ENCODE measurements at regions not wholly inside any gene's neighbourhood (a gene's known extent, or its start where the extent isn't known, plus 50 kb on each side); places are given as distances from the start of the nearest gene placed in this dataset.

DNA sequence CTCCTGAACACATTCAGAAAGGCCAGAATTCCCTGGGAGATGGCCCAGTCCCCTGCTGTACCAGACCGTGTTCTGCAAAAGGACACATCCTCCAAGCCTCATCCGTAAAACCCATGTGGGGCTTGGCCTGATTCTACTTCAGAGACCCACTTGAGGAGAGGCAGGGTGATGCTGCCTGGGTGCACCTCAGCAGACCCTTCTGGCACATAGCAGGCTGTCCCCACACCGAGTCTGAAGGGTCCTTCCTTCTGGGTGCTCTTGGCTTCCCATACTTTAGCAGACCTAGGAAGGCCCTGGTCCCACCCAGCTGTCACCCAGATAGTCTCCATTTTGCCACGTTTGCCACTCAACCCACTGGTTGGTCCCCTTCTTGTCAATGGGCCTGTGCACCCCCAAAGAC is 270.1 kb upstream of the AGTR2 start:
- no peak for ATAC-seq
- ChIA-PET CTCF (no interaction called here), POLR2A (no interaction called here)
- Mint-ChIP-seq H3K27ac (no peak overlapping the region), H3K27me3 (ENCODE audit: low read depth) (peaks cover 4% of the 10 kb centered on the region), H3K36me3 (peaks cover 29% of the 10 kb centered on the region), H3K4me1 (no peaks in the 10 kb centered on the region), H3K9me3 (no peaks in the 10 kb centered on the region), H3K4me3 (no peak overlapping the region)
- no peak for DNase-seq (ENCODE audit: low spot score)
- TF ChIP-seq, protein P1, sequence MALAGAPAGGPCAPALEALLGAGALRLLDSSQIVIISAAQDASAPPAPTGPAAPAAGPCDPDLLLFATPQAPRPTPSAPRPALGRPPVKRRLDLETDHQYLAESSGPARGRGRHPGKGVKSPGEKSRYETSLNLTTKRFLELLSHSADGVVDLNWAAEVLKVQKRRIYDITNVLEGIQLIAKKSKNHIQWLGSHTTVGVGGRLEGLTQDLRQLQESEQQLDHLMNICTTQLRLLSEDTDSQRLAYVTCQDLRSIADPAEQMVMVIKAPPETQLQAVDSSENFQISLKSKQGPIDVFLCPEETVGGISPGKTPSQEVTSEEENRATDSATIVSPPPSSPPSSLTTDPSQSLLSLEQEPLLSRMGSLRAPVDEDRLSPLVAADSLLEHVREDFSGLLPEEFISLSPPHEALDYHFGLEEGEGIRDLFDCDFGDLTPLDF (CRISPR knock-in tag; IDR thresholded peaks at IDR 0.05): no peak
- TF ChIP-seq NR2C2 (CRISPR knock-in tag; IDR thresholded peaks at IDR 0.05): no peak
- TF ChIP-seq, protein P2, sequence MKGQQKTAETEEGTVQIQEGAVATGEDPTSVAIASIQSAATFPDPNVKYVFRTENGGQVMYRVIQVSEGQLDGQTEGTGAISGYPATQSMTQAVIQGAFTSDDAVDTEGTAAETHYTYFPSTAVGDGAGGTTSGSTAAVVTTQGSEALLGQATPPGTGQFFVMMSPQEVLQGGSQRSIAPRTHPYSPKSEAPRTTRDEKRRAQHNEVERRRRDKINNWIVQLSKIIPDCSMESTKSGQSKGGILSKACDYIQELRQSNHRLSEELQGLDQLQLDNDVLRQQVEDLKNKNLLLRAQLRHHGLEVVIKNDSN (CRISPR knock-in tag; IDR thresholded peaks at IDR 0.05): no peak
- TF ChIP-seq ETV6 (CRISPR knock-in tag; IDR thresholded peaks at IDR 0.05): no peak
- TF ChIP-seq, protein P3, sequence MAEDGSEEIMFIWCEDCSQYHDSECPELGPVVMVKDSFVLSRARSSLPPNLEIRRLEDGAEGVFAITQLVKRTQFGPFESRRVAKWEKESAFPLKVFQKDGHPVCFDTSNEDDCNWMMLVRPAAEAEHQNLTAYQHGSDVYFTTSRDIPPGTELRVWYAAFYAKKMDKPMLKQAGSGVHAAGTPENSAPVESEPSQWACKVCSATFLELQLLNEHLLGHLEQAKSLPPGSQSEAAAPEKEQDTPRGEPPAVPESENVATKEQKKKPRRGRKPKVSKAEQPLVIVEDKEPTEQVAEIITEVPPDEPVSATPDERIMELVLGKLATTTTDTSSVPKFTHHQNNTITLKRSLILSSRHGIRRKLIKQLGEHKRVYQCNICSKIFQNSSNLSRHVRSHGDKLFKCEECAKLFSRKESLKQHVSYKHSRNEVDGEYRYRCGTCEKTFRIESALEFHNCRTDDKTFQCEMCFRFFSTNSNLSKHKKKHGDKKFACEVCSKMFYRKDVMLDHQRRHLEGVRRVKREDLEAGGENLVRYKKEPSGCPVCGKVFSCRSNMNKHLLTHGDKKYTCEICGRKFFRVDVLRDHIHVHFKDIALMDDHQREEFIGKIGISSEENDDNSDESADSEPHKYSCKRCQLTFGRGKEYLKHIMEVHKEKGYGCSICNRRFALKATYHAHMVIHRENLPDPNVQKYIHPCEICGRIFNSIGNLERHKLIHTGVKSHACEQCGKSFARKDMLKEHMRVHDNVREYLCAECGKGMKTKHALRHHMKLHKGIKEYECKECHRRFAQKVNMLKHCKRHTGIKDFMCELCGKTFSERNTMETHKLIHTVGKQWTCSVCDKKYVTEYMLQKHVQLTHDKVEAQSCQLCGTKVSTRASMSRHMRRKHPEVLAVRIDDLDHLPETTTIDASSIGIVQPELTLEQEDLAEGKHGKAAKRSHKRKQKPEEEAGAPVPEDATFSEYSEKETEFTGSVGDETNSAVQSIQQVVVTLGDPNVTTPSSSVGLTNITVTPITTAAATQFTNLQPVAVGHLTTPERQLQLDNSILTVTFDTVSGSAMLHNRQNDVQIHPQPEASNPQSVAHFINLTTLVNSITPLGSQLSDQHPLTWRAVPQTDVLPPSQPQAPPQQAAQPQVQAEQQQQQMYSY (CRISPR knock-in tag; IDR thresholded peaks at IDR 0.05): no peak
- TF ChIP-seq, protein P4, sequence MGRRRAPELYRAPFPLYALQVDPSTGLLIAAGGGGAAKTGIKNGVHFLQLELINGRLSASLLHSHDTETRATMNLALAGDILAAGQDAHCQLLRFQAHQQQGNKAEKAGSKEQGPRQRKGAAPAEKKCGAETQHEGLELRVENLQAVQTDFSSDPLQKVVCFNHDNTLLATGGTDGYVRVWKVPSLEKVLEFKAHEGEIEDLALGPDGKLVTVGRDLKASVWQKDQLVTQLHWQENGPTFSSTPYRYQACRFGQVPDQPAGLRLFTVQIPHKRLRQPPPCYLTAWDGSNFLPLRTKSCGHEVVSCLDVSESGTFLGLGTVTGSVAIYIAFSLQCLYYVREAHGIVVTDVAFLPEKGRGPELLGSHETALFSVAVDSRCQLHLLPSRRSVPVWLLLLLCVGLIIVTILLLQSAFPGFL (CRISPR knock-in tag; IDR thresholded peaks at IDR 0.05; ENCODE audit: borderline replicate concordance): no peak
- TF ChIP-seq GRHL2 (CRISPR knock-in tag; IDR thresholded peaks at IDR 0.05; ENCODE audit: insufficient replicate concordance, severe bottlenecking): no peak
- TF ChIP-seq TCF7 (CRISPR knock-in tag; IDR thresholded peaks at IDR 0.05; ENCODE audit: low read depth): no peak
- no peak for TF ChIP-seq TEAD4 (CRISPR knock-in tag; IDR thresholded peaks at IDR 0.05)
- TF ChIP-seq, protein P5, sequence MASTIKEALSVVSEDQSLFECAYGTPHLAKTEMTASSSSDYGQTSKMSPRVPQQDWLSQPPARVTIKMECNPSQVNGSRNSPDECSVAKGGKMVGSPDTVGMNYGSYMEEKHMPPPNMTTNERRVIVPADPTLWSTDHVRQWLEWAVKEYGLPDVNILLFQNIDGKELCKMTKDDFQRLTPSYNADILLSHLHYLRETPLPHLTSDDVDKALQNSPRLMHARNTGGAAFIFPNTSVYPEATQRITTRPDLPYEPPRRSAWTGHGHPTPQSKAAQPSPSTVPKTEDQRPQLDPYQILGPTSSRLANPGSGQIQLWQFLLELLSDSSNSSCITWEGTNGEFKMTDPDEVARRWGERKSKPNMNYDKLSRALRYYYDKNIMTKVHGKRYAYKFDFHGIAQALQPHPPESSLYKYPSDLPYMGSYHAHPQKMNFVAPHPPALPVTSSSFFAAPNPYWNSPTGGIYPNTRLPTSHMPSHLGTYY (CRISPR knock-in tag; IDR thresholded peaks at IDR 0.05): no peak
- TF ChIP-seq NFE2L1 (CRISPR knock-in tag; IDR thresholded peaks at IDR 0.05): no peak
- no peak for TF ChIP-seq ZNF263 (CRISPR knock-in tag; IDR thresholded peaks at IDR 0.05; ENCODE audit: low read depth)
- TF ChIP-seq, protein P6, sequence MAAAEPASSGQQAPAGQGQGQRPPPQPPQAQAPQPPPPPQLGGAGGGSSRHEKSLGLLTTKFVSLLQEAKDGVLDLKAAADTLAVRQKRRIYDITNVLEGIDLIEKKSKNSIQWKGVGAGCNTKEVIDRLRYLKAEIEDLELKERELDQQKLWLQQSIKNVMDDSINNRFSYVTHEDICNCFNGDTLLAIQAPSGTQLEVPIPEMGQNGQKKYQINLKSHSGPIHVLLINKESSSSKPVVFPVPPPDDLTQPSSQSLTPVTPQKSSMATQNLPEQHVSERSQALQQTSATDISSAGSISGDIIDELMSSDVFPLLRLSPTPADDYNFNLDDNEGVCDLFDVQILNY (CRISPR knock-in tag; IDR thresholded peaks at IDR 0.05): no peak
- TF ChIP-seq, protein P7, sequence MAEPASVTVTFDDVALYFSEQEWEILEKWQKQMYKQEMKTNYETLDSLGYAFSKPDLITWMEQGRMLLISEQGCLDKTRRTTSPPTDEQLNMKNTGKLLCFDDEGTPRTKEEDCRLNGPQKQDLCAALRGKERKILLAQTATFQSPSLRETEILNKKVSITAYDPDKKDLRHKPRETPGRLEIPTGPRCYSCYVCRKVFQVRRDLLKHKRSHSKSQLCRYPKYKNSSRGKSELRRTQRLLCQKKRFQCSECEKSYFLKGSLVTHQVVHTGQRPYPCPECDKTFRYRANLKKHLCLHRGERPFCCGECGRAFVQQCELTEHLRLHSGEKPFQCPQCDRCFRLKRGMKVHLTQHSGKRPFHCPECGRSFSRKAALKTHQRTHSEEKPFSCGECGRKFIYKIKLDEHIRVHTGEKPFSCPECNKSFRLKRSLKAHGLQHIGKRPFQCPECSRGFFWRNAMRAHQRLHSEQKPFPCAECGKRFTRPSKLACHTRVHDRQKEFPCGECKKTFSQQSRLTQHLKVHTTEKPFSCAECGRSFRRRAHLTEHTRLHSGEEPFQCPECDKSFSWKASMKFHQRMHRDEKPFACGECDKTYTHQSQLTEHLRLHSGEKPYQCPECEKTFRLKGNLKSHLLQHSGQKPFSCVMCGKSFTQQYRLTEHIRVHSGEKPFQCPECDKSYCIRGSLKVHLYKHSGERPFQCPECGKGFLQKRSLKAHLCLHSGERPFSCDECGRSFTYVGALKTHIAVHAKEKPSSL (CRISPR knock-in tag; conservative IDR thresholded peaks at IDR 0.05): no peak
- TF ChIP-seq MYBL2 (CRISPR knock-in tag; IDR thresholded peaks at IDR 0.05): no peak
- TF ChIP-seq RORB (CRISPR knock-in tag; IDR thresholded peaks at IDR 0.05): no peak
- TF ChIP-seq ZNF416 (CRISPR knock-in tag; IDR thresholded peaks at IDR 0.05): no peak
- TF ChIP-seq, protein P8, sequence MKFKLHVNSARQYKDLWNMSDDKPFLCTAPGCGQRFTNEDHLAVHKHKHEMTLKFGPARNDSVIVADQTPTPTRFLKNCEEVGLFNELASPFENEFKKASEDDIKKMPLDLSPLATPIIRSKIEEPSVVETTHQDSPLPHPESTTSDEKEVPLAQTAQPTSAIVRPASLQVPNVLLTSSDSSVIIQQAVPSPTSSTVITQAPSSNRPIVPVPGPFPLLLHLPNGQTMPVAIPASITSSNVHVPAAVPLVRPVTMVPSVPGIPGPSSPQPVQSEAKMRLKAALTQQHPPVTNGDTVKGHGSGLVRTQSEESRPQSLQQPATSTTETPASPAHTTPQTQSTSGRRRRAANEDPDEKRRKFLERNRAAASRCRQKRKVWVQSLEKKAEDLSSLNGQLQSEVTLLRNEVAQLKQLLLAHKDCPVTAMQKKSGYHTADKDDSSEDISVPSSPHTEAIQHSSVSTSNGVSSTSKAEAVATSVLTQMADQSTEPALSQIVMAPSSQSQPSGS (CRISPR knock-in tag; IDR thresholded peaks at IDR 0.05; ENCODE audit: borderline replicate concordance, low read depth): no peak
- no peak for TF ChIP-seq ZNF396 (CRISPR knock-in tag; IDR thresholded peaks at IDR 0.05; ENCODE audit: borderline replicate concordance)

Measured in WTC11 (cell line).